ENCODE measurements at regions not wholly inside any gene's neighbourhood (a gene's known extent, or its start where the extent isn't known, plus 50 kb on each side); places are given as distances from the start of the nearest gene placed in this dataset.
A peak's percentile ranks its signal among the peaks of the same experiment; 100 is the strongest.
"Not testable (repeated sequence)": the region's sequence is repeated elsewhere in the genome, so short reads cannot be mapped to it uniquely, and the experiment has no call there.

DNA sequence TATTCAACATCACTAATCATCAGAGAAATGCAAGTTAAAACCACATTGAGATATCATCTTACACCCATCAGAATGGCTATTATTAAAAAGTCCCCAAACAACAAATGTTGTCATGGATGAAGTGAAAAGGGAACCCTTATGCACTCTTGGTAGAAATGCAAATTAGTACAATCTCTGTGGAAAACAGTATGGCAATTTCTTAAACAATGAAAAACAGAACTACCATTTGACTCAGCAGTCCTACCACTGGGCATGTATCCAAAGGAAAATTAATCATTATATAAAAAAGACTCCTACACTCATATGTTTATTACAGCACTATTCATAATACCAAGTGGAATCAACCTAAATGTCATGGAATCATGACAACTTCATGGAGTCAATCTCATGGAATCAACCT is 611.3 kb upstream of the GJE1 start:
- Histone ChIP-seq H3K4me3 (ENCODE audit: low read length) (no peak overlapping the region), H3K36me3 (ENCODE audit: control insufficient read depth, insufficient read depth, low read length) (no peaks in the 10 kb centered on the region), H3K18ac (ENCODE audit: low read length) (no peak overlapping the region), H3K27me3 (ENCODE audit: insufficient read depth, low read length, poor library complexity) (no peaks in the 10 kb centered on the region), H4K5ac (ENCODE audit: low read length) (no peak overlapping the region), H3K79me2 (ENCODE audit: control insufficient read depth, insufficient read depth, low read length) (no peaks in the 10 kb centered on the region), H4K8ac (ENCODE audit: low read depth, low read length) (no peak overlapping the region), H3K56ac (ENCODE audit: low read length) (no peak overlapping the region), H2BK5ac (ENCODE audit: low read length) (no peak overlapping the region), H3K4me2 (ENCODE audit: low read length) (no peak overlapping the region), H2BK15ac (replicated peaks; ENCODE audit: low read depth) (no peak overlapping the region), H3K23ac (ENCODE audit: low read length) (no peak overlapping the region), H3K9ac (ENCODE audit: low read length) (no peak overlapping the region), H3K27ac (ENCODE audit: low read depth, low read length) (no peak overlapping the region), H2BK120ac (ENCODE audit: low read depth, low read length) (no peak overlapping the region), H3K4ac (ENCODE audit: low read depth, low read length) (no peak overlapping the region), H2AK5ac (ENCODE audit: low read length) (no peak overlapping the region), H3K79me1 (ENCODE audit: low read length) (no peaks in the 10 kb centered on the region), H3K4me1 (ENCODE audit: control insufficient read depth, low read depth, low read length) (no peaks in the 10 kb centered on the region)
- no peak for DNase-seq

GRCh38 chr6:141513830-141514229 is 618.9 kb upstream of the GJE1 start:
- Histone ChIP-seq H3K18ac (ENCODE audit: low read length) (no peak overlapping the region), H3K4ac (ENCODE audit: low read depth, low read length) (no peak overlapping the region), H3K4me3 (ENCODE audit: low read length) (no peak overlapping the region), H3K4me2 (ENCODE audit: low read length) (no peak overlapping the region), H3K36me3 (ENCODE audit: control insufficient read depth, insufficient read depth, low read length) (no peaks in the 10 kb centered on the region), H3K9ac (ENCODE audit: low read length) (no peak overlapping the region), H3K79me2 (ENCODE audit: control insufficient read depth, insufficient read depth, low read length) (no peaks in the 10 kb centered on the region), H4K8ac (ENCODE audit: low read depth, low read length) (no peak overlapping the region), H3K27me3 (ENCODE audit: insufficient read depth, low read length, poor library complexity) (no peaks in the 10 kb centered on the region), H2BK120ac (ENCODE audit: low read depth, low read length) (no peak overlapping the region), H3K23ac (ENCODE audit: low read length) (no peak overlapping the region), H3K56ac (ENCODE audit: low read length) (no peak overlapping the region), H3K4me1 (ENCODE audit: control insufficient read depth, low read depth, low read length) (no peaks in the 10 kb centered on the region), H3K27ac (ENCODE audit: low read depth, low read length) (no peak overlapping the region), H3K79me1 (ENCODE audit: low read length) (no peaks in the 10 kb centered on the region), H4K5ac (ENCODE audit: low read length) (no peak overlapping the region), H2AK5ac (ENCODE audit: low read length) (no peak overlapping the region), H2BK15ac (replicated peaks; ENCODE audit: low read depth) (no peak overlapping the region), H2BK5ac (ENCODE audit: low read length) (no peak overlapping the region)
- DNase-seq = no peak
- no CpG with 5 or more reads among the region's 1 CpG for WGBS (ENCODE audit: extremely low coverage, insufficient coverage, low lambda C conversion rate)

GRCh38 chr6:141510803-141511202 is 621.9 kb upstream of the GJE1 start:
- H3K4me2 ChIP-seq (ENCODE audit: low read length) = no peak overlapping the region
- no peaks in the 10 kb centered on the region for H3K79me2 ChIP-seq (ENCODE audit: control insufficient read depth, insufficient read depth, low read length)
- no peak overlapping the region for H2BK5ac ChIP-seq (ENCODE audit: low read length)
- H3K4ac ChIP-seq (ENCODE audit: low read depth, low read length) = no peak overlapping the region
- H2BK120ac ChIP-seq (ENCODE audit: low read depth, low read length) = no peak overlapping the region
- no peak overlapping the region for H4K5ac ChIP-seq (ENCODE audit: low read length)
- H3K79me1 ChIP-seq (ENCODE audit: low read length) = no peaks in the 10 kb centered on the region
- H3K4me3 ChIP-seq (ENCODE audit: low read length) = no peak overlapping the region
- H3K27me3 ChIP-seq (ENCODE audit: insufficient read depth, low read length, poor library complexity) = no peaks in the 10 kb centered on the region
- H3K9ac ChIP-seq (ENCODE audit: low read length) = no peak overlapping the region
- H2BK15ac ChIP-seq (replicated peaks; ENCODE audit: low read depth) = no peak overlapping the region
- H4K8ac ChIP-seq (ENCODE audit: low read depth, low read length) = no peak overlapping the region
- H2AK5ac ChIP-seq (ENCODE audit: low read length) = no peak overlapping the region
- no peak for DNase-seq
- H3K36me3 ChIP-seq (ENCODE audit: control insufficient read depth, insufficient read depth, low read length) = no peaks in the 10 kb centered on the region
- no peak overlapping the region for H3K56ac ChIP-seq (ENCODE audit: low read length)
- no peaks in the 10 kb centered on the region for H3K4me1 ChIP-seq (ENCODE audit: control insufficient read depth, low read depth, low read length)
- no peak overlapping the region for H3K18ac ChIP-seq (ENCODE audit: low read length)
- H3K23ac ChIP-seq (ENCODE audit: low read length) = no peak overlapping the region
- H3K27ac ChIP-seq (ENCODE audit: low read depth, low read length) = no peak overlapping the region

- not testable (repeated sequence) for H3K4me3 ChIP-seq (ENCODE audit: low read length); H3K4ac ChIP-seq (ENCODE audit: low read depth, low read length); H3K36me3 ChIP-seq (ENCODE audit: control insufficient read depth, insufficient read depth, low read length); H3K56ac ChIP-seq (ENCODE audit: low read length); H3K23ac ChIP-seq (ENCODE audit: low read length); H4K8ac ChIP-seq (ENCODE audit: low read depth, low read length); H2BK5ac ChIP-seq (ENCODE audit: low read length); H3K27me3 ChIP-seq (ENCODE audit: insufficient read depth, low read length, poor library complexity); H3K79me2 ChIP-seq (ENCODE audit: control insufficient read depth, insufficient read depth, low read length); H3K79me1 ChIP-seq (ENCODE audit: low read length); H3K27ac ChIP-seq (ENCODE audit: low read depth, low read length); H3K18ac ChIP-seq (ENCODE audit: low read length); H2AK5ac ChIP-seq (ENCODE audit: low read length); H4K5ac ChIP-seq (ENCODE audit: low read length); H3K4me1 ChIP-seq (ENCODE audit: control insufficient read depth, low read depth, low read length); H3K4me2 ChIP-seq (ENCODE audit: low read length); H3K9ac ChIP-seq (ENCODE audit: low read length); DNase-seq; H2BK120ac ChIP-seq (ENCODE audit: low read depth, low read length); H2BK15ac ChIP-seq (replicated peaks; ENCODE audit: low read depth)
- no CpG with 5 or more reads among the region's 1 CpG for WGBS (ENCODE audit: extremely low coverage, insufficient coverage, low lambda C conversion rate)
These were observed 626.7 kb upstream of the GJE1 start for GRCh38 chr6:141506062-141506461.

GRCh38 chr6:141504318-141504717 is 628.4 kb upstream of the GJE1 start:
- H3K79me2 ChIP-seq (ENCODE audit: control insufficient read depth, insufficient read depth, low read length); H3K4me2 ChIP-seq (ENCODE audit: low read length); H3K27ac ChIP-seq (ENCODE audit: low read depth, low read length); H3K9ac ChIP-seq (ENCODE audit: low read length); H4K5ac ChIP-seq (ENCODE audit: low read length); H3K27me3 ChIP-seq (ENCODE audit: insufficient read depth, low read length, poor library complexity); H3K23ac ChIP-seq (ENCODE audit: low read length); H4K8ac ChIP-seq (ENCODE audit: low read depth, low read length); H2BK120ac ChIP-seq (ENCODE audit: low read depth, low read length); H2BK5ac ChIP-seq (ENCODE audit: low read length); H3K4me3 ChIP-seq (ENCODE audit: low read length); H2BK15ac ChIP-seq (replicated peaks; ENCODE audit: low read depth); H3K18ac ChIP-seq (ENCODE audit: low read length); H3K79me1 ChIP-seq (ENCODE audit: low read length); H3K4me1 ChIP-seq (ENCODE audit: control insufficient read depth, low read depth, low read length); H3K36me3 ChIP-seq (ENCODE audit: control insufficient read depth, insufficient read depth, low read length); DNase-seq; H3K56ac ChIP-seq (ENCODE audit: low read length); H3K4ac ChIP-seq (ENCODE audit: low read depth, low read length); H2AK5ac ChIP-seq (ENCODE audit: low read length): not testable (repeated sequence)
- no CpG with 5 or more reads among the region's 1 CpG for WGBS (ENCODE audit: extremely low coverage, insufficient coverage, low lambda C conversion rate)

- Histone ChIP-seq H2BK120ac (ENCODE audit: low read depth, low read length) (no peak overlapping the region), H4K5ac (ENCODE audit: low read length) (no peak overlapping the region), H3K79me1 (ENCODE audit: low read length) (no peaks in the 10 kb centered on the region), H3K36me3 (ENCODE audit: control insufficient read depth, insufficient read depth, low read length) (no peaks in the 10 kb centered on the region), H2AK5ac (ENCODE audit: low read length) (no peak overlapping the region), H3K4me3 (ENCODE audit: low read length) (no peak overlapping the region), H3K4me1 (ENCODE audit: control insufficient read depth, low read depth, low read length) (no peaks in the 10 kb centered on the region), H3K4me2 (ENCODE audit: low read length) (no peak overlapping the region), H3K79me2 (ENCODE audit: control insufficient read depth, insufficient read depth, low read length) (no peaks in the 10 kb centered on the region), H3K56ac (ENCODE audit: low read length) (no peak overlapping the region), H3K18ac (ENCODE audit: low read length) (no peak overlapping the region), H2BK5ac (ENCODE audit: low read length) (no peak overlapping the region), H3K9ac (ENCODE audit: low read length) (no peak overlapping the region), H3K27ac (ENCODE audit: low read depth, low read length) (no peak overlapping the region), H2BK15ac (replicated peaks; ENCODE audit: low read depth) (no peak overlapping the region), H3K27me3 (ENCODE audit: insufficient read depth, low read length, poor library complexity) (no peaks in the 10 kb centered on the region), H4K8ac (ENCODE audit: low read depth, low read length) (no peak overlapping the region), H3K4ac (ENCODE audit: low read depth, low read length) (no peak overlapping the region), H3K23ac (ENCODE audit: low read length) (no peak overlapping the region)
- DNase-seq = peak; percentile 6
- no CpG with 5 or more reads among the region's 1 CpG for WGBS (ENCODE audit: extremely low coverage, insufficient coverage, low lambda C conversion rate)
These were observed 631.1 kb upstream of the GJE1 start for GRCh38 chr6:141501616-141502015.

Data from mesendoderm (in vitro differentiated cells).